NCI-H1436 treated with DMSO at 0.1 percent for 48 hours (cell line): ENCODE measurements at regions not wholly inside any gene's neighbourhood (a gene's known extent, or its start where the extent isn't known, plus 50 kb on each side); places are given as distances from the start of the nearest gene placed in this dataset.

ENCODE experiments used
- DNase-seq: peaks from one replicate; lab custom pipeline; 2025; lab: John Stamatoyannopoulos, UW

- no peak for DNase-seq
Measured at GRCh38 chr5:114657342-114658130, 295.7 kb downstream of the KCNN2 start.

GRCh38 chr5:114649878-114650277 is 288.0 kb downstream of the KCNN2 start:
- no peak for DNase-seq

- no peak for DNase-seq
Measured at GRCh38 chr5:114648940-114649339, 287.1 kb downstream of the KCNN2 start.

GRCh38 chr5:114644576-114644975 is 282.7 kb downstream of the KCNN2 start:
- no peak for DNase-seq

GRCh38 chr5:114636271-114636670 is 274.4 kb downstream of the KCNN2 start:
- no peak for DNase-seq

- no peak for DNase-seq
Measured at GRCh38 chr5:114634967-114635901, 273.4 kb downstream of the KCNN2 start.

- DNase-seq: no peak
Measured at GRCh38 chr5:114634517-114634916, 272.6 kb downstream of the KCNN2 start.

- DNase-seq: no peak
Measured at GRCh38 chr5:114612406-114612805, 250.5 kb downstream of the KCNN2 start.

GRCh38 chr5:114581136-114581535 is 219.3 kb downstream of the KCNN2 start:
- DNase-seq: no peak

- DNase-seq: no peak
Measured at GRCh38 chr5:114565871-114566270, 204.0 kb downstream of the KCNN2 start.

GRCh38 chr5:114565139-114565538 is 203.3 kb downstream of the KCNN2 start:
- DNase-seq: no peak

- DNase-seq: no peak
Measured at GRCh38 chr5:114561415-114561814, 199.5 kb downstream of the KCNN2 start.
